H1 (cell line): ENCODE measurements at regions not wholly inside any gene's neighbourhood (a gene's known extent, or its start where the extent isn't known, plus 50 kb on each side); places are given as distances from the start of the nearest gene placed in this dataset.

Experiments
- HDAC6 ChIP-seq: IDR thresholded peaks from one replicate; pipeline ENCODE4 v1.7.1; 2012; ENCODE audit warnings: low read depth, mild to moderate bottlenecking, inconsistent platforms, low read length, moderate library complexity
- SIRT6 ChIP-seq: IDR thresholded peaks from one replicate; pipeline ENCODE4 v1.7.1; 2012; ENCODE audit warnings: low read length, inconsistent platforms
- TF ChIP-seq, protein P1 (sequence below): fragments of 300-600 bp; sonication (generic); IDR thresholded peaks from 2 replicates; pipeline ENCODE4 v1.7.1; 2012; ENCODE audit warnings: low read length, moderate library complexity, mild to moderate bottlenecking, inconsistent platforms; ENCODE audit not compliant: insufficient replicate concordance

DNA sequence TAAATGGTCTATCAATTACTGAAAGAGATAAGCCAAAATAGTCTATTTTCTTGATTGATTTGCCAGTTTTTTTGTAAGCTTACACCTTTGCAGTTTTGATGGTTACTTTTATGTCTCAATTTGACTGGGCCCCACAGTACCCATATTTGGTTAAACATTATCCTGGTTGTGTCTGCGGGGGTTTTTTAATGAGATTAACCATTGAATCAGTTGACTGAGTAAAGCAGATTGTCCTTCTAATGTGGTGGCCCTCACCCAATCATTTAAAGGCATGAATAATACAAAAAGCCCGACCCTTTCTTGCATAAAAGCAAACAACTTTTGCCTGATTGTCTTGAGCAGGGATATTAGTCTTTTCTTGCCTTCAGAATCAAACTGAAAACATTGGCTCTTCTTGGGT lies 650.0 kb upstream of the RGS18 start (continued):
- TF ChIP-seq, protein P1, sequence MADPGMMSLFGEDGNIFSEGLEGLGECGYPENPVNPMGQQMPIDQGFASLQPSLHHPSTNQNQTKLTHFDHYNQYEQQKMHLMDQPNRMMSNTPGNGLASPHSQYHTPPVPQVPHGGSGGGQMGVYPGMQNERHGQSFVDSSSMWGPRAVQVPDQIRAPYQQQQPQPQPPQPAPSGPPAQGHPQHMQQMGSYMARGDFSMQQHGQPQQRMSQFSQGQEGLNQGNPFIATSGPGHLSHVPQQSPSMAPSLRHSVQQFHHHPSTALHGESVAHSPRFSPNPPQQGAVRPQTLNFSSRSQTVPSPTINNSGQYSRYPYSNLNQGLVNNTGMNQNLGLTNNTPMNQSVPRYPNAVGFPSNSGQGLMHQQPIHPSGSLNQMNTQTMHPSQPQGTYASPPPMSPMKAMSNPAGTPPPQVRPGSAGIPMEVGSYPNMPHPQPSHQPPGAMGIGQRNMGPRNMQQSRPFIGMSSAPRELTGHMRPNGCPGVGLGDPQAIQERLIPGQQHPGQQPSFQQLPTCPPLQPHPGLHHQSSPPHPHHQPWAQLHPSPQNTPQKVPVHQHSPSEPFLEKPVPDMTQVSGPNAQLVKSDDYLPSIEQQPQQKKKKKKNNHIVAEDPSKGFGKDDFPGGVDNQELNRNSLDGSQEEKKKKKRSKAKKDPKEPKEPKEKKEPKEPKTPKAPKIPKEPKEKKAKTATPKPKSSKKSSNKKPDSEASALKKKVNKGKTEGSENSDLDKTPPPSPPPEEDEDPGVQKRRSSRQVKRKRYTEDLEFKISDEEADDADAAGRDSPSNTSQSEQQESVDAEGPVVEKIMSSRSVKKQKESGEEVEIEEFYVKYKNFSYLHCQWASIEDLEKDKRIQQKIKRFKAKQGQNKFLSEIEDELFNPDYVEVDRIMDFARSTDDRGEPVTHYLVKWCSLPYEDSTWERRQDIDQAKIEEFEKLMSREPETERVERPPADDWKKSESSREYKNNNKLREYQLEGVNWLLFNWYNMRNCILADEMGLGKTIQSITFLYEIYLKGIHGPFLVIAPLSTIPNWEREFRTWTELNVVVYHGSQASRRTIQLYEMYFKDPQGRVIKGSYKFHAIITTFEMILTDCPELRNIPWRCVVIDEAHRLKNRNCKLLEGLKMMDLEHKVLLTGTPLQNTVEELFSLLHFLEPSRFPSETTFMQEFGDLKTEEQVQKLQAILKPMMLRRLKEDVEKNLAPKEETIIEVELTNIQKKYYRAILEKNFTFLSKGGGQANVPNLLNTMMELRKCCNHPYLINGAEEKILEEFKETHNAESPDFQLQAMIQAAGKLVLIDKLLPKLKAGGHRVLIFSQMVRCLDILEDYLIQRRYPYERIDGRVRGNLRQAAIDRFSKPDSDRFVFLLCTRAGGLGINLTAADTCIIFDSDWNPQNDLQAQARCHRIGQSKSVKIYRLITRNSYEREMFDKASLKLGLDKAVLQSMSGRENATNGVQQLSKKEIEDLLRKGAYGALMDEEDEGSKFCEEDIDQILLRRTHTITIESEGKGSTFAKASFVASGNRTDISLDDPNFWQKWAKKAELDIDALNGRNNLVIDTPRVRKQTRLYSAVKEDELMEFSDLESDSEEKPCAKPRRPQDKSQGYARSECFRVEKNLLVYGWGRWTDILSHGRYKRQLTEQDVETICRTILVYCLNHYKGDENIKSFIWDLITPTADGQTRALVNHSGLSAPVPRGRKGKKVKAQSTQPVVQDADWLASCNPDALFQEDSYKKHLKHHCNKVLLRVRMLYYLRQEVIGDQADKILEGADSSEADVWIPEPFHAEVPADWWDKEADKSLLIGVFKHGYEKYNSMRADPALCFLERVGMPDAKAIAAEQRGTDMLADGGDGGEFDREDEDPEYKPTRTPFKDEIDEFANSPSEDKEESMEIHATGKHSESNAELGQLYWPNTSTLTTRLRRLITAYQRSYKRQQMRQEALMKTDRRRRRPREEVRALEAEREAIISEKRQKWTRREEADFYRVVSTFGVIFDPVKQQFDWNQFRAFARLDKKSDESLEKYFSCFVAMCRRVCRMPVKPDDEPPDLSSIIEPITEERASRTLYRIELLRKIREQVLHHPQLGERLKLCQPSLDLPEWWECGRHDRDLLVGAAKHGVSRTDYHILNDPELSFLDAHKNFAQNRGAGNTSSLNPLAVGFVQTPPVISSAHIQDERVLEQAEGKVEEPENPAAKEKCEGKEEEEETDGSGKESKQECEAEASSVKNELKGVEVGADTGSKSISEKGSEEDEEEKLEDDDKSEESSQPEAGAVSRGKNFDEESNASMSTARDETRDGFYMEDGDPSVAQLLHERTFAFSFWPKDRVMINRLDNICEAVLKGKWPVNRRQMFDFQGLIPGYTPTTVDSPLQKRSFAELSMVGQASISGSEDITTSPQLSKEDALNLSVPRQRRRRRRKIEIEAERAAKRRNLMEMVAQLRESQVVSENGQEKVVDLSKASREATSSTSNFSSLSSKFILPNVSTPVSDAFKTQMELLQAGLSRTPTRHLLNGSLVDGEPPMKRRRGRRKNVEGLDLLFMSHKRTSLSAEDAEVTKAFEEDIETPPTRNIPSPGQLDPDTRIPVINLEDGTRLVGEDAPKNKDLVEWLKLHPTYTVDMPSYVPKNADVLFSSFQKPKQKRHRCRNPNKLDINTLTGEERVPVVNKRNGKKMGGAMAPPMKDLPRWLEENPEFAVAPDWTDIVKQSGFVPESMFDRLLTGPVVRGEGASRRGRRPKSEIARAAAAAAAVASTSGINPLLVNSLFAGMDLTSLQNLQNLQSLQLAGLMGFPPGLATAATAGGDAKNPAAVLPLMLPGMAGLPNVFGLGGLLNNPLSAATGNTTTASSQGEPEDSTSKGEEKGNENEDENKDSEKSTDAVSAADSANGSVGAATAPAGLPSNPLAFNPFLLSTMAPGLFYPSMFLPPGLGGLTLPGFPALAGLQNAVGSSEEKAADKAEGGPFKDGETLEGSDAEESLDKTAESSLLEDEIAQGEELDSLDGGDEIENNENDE, result no peak
- TF ChIP-seq SIRT6 (no peak), HDAC6 (no peak)
